ENCODE measurements at regions not wholly inside any gene's neighbourhood (a gene's known extent, or its start where the extent isn't known, plus 50 kb on each side); places are given as distances from the start of the nearest gene placed in this dataset.

- no peaks in the 10 kb centered on the region for H3K9me3 ChIP-seq (ENCODE audit: control insufficient read depth, insufficient read depth, low read length)
- WGBS (ENCODE audit: insufficient coverage, insufficient read length): no CpG with 5 or more reads among the region's 3 CpGs
- H3K4me3 ChIP-seq (ENCODE audit: low read length): no peak overlapping the region
- H3K27ac ChIP-seq (ENCODE audit: low read length): no peak overlapping the region
- no peaks in the 10 kb centered on the region for H3K36me3 ChIP-seq (ENCODE audit: control insufficient read depth, insufficient read depth, low read length)
- H3K27me3 ChIP-seq (ENCODE audit: control insufficient read depth, insufficient read depth, low read length): no peaks in the 10 kb centered on the region
- no peak for DNase-seq (ENCODE audit: low read depth, low spot score)
- no peaks in the 10 kb centered on the region for H3K4me1 ChIP-seq (ENCODE audit: control insufficient read depth, insufficient read depth, low read length)
Measured at GRCh38 chr14:54088271-54088670, 131.6 kb upstream of the BMP4 start.

GRCh38 chr14:54090274-54090673 lies 133.6 kb upstream of the BMP4 start:
- WGBS (ENCODE audit: insufficient coverage, insufficient read length): no CpG with 5 or more reads among the region's 1 CpG
- H3K9me3 ChIP-seq (ENCODE audit: control insufficient read depth, insufficient read depth, low read length): no peaks in the 10 kb centered on the region

GRCh38 chr14:54094765-54095164 lies 138.1 kb upstream of the BMP4 start:
- Histone ChIP-seq H3K4me3 (ENCODE audit: low read length) (no peak overlapping the region), H3K27me3 (ENCODE audit: control insufficient read depth, insufficient read depth, low read length) (no peaks in the 10 kb centered on the region), H3K4me1 (ENCODE audit: control insufficient read depth, insufficient read depth, low read length) (no peaks in the 10 kb centered on the region), H3K27ac (ENCODE audit: low read length) (no peak overlapping the region), H3K9me3 (ENCODE audit: control insufficient read depth, insufficient read depth, low read length) (no peaks in the 10 kb centered on the region), H3K36me3 (ENCODE audit: control insufficient read depth, insufficient read depth, low read length) (no peaks in the 10 kb centered on the region)
- DNase-seq (ENCODE audit: low read depth, low spot score): no peak

More at GRCh38 chr14:54090274-54090673, 133.6 kb upstream of the BMP4 start:
- no peaks in the 10 kb centered on the region for H3K27me3 ChIP-seq (ENCODE audit: control insufficient read depth, insufficient read depth, low read length)
- H3K27ac ChIP-seq (ENCODE audit: low read length): no peak overlapping the region
- no peak for DNase-seq (ENCODE audit: low read depth, low spot score)
- no peaks in the 10 kb centered on the region for H3K4me1 ChIP-seq (ENCODE audit: control insufficient read depth, insufficient read depth, low read length)
- no peaks in the 10 kb centered on the region for H3K36me3 ChIP-seq (ENCODE audit: control insufficient read depth, insufficient read depth, low read length)
- no peak overlapping the region for H3K4me3 ChIP-seq (ENCODE audit: low read length)

DNA sequence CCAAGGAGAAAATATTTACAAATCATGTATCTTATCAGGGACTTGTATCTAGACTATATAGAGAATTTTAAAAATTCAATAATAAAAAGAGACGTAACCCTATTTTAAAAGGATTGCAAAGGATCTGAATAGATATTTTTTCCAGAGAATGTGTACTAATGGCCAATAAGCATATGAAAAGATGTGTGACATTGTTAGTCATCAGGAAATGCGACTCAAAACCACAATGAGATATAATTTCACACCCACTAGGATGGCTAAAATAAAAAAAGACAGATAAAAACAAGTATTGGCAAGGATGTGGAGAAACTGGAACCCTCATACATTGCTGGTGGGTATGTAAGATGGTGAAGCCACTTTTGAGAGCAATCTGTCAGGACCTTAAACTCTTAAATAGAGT lies 141.9 kb upstream of the BMP4 start:
- no peaks in the 10 kb centered on the region for H3K4me1 ChIP-seq (ENCODE audit: control insufficient read depth, insufficient read depth, low read length)
- H3K27me3 ChIP-seq (ENCODE audit: control insufficient read depth, insufficient read depth, low read length): no peaks in the 10 kb centered on the region
- no peaks in the 10 kb centered on the region for H3K36me3 ChIP-seq (ENCODE audit: control insufficient read depth, insufficient read depth, low read length)
- WGBS (ENCODE audit: insufficient coverage, insufficient read length): no CpG with 5 or more reads among the region's 2 CpGs
- no peak overlapping the region for H3K4me3 ChIP-seq (ENCODE audit: low read length)
- DNase-seq (ENCODE audit: low read depth, low spot score): no peak
- H3K9me3 ChIP-seq (ENCODE audit: control insufficient read depth, insufficient read depth, low read length): no peaks in the 10 kb centered on the region
- H3K27ac ChIP-seq (ENCODE audit: low read length): no peak overlapping the region

DNA sequence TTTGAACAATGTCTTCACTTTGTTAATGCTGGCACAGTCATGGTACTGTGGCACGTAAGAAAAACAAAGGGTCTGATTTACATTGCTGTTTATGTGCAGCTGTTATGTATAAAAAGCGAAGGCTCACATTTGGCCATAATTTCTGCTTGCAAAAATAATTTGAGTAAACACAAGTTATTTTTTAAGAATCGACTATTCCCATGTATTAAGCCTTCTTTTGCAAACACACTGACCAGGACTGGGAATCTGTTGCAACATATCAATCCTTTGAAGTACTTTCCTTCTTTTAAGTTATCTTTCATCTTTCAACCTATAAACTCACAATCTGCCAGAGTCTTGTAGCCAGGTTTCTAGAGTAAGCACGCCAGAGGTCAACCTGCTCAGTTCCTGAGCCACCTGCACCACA lies 145.4 kb upstream of the BMP4 start:
- WGBS (ENCODE audit: insufficient coverage, insufficient read length): no CpG with 5 or more reads among the region's 4 CpGs
- H3K4me1 ChIP-seq (ENCODE audit: control insufficient read depth, insufficient read depth, low read length): peaks cover 3% of the 10 kb centered on the region; the same call in 1 of the 2 replicates
- no peak overlapping the region for H3K27ac ChIP-seq (ENCODE audit: low read length)
- H3K9me3 ChIP-seq (ENCODE audit: control insufficient read depth, insufficient read depth, low read length): no peaks in the 10 kb centered on the region
- H3K4me3 ChIP-seq (ENCODE audit: low read length): no peak overlapping the region
- DNase-seq (ENCODE audit: low read depth, low spot score): no peak
- H3K36me3 ChIP-seq (ENCODE audit: control insufficient read depth, insufficient read depth, low read length): no peaks in the 10 kb centered on the region
- no peaks in the 10 kb centered on the region for H3K27me3 ChIP-seq (ENCODE audit: control insufficient read depth, insufficient read depth, low read length)

GRCh38 chr14:54102530-54102929 lies 145.9 kb upstream of the BMP4 start:
- no peak overlapping the region for H3K27ac ChIP-seq (ENCODE audit: low read length)
- no peaks in the 10 kb centered on the region for H3K27me3 ChIP-seq (ENCODE audit: control insufficient read depth, insufficient read depth, low read length)
- H3K9me3 ChIP-seq (ENCODE audit: control insufficient read depth, insufficient read depth, low read length): no peaks in the 10 kb centered on the region
- H3K4me3 ChIP-seq (ENCODE audit: low read length): no peak overlapping the region
- no peak for DNase-seq (ENCODE audit: low read depth, low spot score)
- no peaks in the 10 kb centered on the region for H3K36me3 ChIP-seq (ENCODE audit: control insufficient read depth, insufficient read depth, low read length)
- peaks cover 3% of the 10 kb centered on the region; the same call in 1 of the 2 replicates for H3K4me1 ChIP-seq (ENCODE audit: control insufficient read depth, insufficient read depth, low read length)

DNA sequence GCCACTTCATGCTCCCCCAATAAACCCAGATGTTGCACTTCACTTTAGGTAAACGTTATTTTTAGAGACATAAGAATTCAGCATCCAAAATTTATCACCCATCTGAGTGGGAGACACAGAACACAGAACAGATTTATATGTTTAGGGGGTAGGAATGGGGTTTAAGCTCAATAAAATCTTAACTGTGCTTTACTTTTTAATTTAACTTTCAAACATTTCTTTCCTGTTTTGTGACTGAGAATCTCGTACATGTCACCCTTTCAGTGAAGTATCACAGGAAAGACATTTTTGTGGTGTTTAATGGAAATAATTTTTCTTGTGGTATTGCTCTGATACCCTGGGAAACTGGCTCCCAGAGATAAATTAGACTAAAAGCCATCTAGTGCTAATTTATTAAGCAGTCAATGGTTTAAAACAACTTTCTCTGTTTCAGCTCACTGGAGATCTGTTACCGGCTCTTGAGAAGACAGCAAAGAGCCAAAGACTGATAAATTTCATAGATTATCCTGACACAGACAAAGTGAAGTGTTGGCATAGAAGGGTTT lies 148.0 kb upstream of the BMP4 start:
- no peak overlapping the region for H3K4me3 ChIP-seq (ENCODE audit: low read length)
- no CpG with 5 or more reads among the region's 3 CpGs for WGBS (ENCODE audit: insufficient coverage, insufficient read length)
- peaks cover 3% of the 10 kb centered on the region; the same call in 1 of the 2 replicates for H3K4me1 ChIP-seq (ENCODE audit: control insufficient read depth, insufficient read depth, low read length)
- no peaks in the 10 kb centered on the region for H3K27me3 ChIP-seq (ENCODE audit: control insufficient read depth, insufficient read depth, low read length)
- no peak for DNase-seq (ENCODE audit: low read depth, low spot score)
- H3K9me3 ChIP-seq (ENCODE audit: control insufficient read depth, insufficient read depth, low read length): no peaks in the 10 kb centered on the region
- no peaks in the 10 kb centered on the region for H3K36me3 ChIP-seq (ENCODE audit: control insufficient read depth, insufficient read depth, low read length)
- H3K27ac ChIP-seq (ENCODE audit: low read length): no peak overlapping the region

DNA sequence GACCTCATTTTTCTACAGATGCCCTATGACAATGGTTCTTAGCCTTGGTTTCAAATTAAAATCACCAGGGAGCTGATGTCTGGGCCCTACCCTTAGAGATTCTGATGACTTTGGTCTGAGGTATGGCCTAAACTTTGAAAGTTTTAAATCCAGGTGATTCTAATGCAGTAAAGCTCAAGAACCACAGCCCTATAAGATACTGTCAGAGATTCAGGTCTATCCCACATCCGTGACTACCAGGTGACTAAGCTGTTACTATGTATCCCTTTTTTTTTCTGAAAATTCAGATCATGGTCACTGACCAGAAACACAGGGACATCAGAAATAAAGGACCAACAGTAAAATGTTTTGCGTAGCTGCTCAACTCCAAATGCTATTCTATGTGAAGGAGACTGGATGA lies 148.8 kb upstream of the BMP4 start:
- H3K36me3 ChIP-seq (ENCODE audit: control insufficient read depth, insufficient read depth, low read length): no peaks in the 10 kb centered on the region
- no peak overlapping the region for H3K4me3 ChIP-seq (ENCODE audit: low read length)
- H3K4me1 ChIP-seq (ENCODE audit: control insufficient read depth, insufficient read depth, low read length): peaks cover 3% of the 10 kb centered on the region; the same call in 1 of the 2 replicates
- no CpG with 5 or more reads among the region's 2 CpGs for WGBS (ENCODE audit: insufficient coverage, insufficient read length)
- no peak for DNase-seq (ENCODE audit: low read depth, low spot score)
- H3K9me3 ChIP-seq (ENCODE audit: control insufficient read depth, insufficient read depth, low read length): no peaks in the 10 kb centered on the region
- no peaks in the 10 kb centered on the region for H3K27me3 ChIP-seq (ENCODE audit: control insufficient read depth, insufficient read depth, low read length)
- no peak overlapping the region for H3K27ac ChIP-seq (ENCODE audit: low read length)

- Histone ChIP-seq H3K27ac (ENCODE audit: low read length) (no peak overlapping the region), H3K9me3 (ENCODE audit: control insufficient read depth, insufficient read depth, low read length) (no peaks in the 10 kb centered on the region), H3K36me3 (ENCODE audit: control insufficient read depth, insufficient read depth, low read length) (no peaks in the 10 kb centered on the region), H3K4me1 (ENCODE audit: control insufficient read depth, insufficient read depth, low read length) (peaks cover 3% of the 10 kb centered on the region; the same call in 1 of the 2 replicates), H3K4me3 (ENCODE audit: low read length) (no peak overlapping the region), H3K27me3 (ENCODE audit: control insufficient read depth, insufficient read depth, low read length) (no peaks in the 10 kb centered on the region)
- no CpG with 5 or more reads among the region's 2 CpGs for WGBS (ENCODE audit: insufficient coverage, insufficient read length)
- DNase-seq (ENCODE audit: low read depth, low spot score): no peak
Measured at GRCh38 chr14:54105898-54106297, 149.3 kb upstream of the BMP4 start.

DNA sequence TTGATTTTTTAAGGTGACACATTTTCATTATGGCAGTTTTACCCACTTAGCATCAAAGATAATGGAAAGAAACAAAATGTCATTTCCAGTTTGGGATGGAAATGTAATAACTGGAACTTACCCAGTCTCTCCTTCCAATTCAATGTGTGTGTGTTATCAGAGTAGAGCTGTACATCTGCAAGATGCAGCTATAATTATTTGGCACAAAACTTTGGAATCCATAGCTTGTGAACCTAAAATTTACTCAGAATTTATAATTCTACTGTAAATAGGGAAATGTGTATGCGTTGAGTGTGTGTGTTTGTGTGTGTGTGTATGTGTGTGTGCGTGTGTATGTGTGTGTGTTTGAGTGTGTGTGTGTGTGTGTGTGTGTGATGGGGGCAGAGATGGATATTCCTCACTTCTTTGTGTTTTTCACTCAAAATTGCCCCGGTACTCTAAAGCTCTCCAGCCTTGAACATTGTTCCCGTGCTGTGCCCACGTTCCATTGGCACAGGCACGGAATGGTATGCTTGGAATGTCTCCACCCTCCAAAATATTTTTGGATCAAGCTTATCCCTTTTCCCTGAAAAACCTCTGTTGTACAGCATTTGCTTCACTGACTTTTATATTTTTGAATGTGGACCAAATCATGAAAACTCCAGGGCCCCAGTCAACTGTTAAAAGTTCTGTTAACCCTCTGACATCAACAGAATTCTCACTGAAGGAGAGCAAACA lies 150.2 kb upstream of the BMP4 start:
- Histone ChIP-seq H3K36me3 (ENCODE audit: control insufficient read depth, insufficient read depth, low read length) (no peaks in the 10 kb centered on the region), H3K4me1 (ENCODE audit: control insufficient read depth, insufficient read depth, low read length) (peaks cover 3% of the 10 kb centered on the region; the same call in 1 of the 2 replicates), H3K4me3 (ENCODE audit: low read length) (no peak overlapping the region), H3K27me3 (ENCODE audit: control insufficient read depth, insufficient read depth, low read length) (no peaks in the 10 kb centered on the region), H3K9me3 (ENCODE audit: control insufficient read depth, insufficient read depth, low read length) (no peaks in the 10 kb centered on the region), H3K27ac (ENCODE audit: low read length) (no peak overlapping the region)
- no peak for DNase-seq (ENCODE audit: low read depth, low spot score)
- 100% methylated on average over 2 of the region's 6 CpGs for WGBS (ENCODE audit: insufficient coverage, insufficient read length)
